HG03520 (cell line): ENCODE measurements at regions not wholly inside any gene's neighbourhood (a gene's known extent, or its start where the extent isn't known, plus 50 kb on each side); places are given as distances from the start of the nearest gene placed in this dataset.

Source experiments
- ATAC-seq: cut with Tn5 transposase; IDR thresholded peaks from one replicate; pipeline ENCODE4 v1.9.1; 2021; ENCODE audit warnings: mild to moderate bottlenecking, moderate library complexity; ENCODE audit not compliant: unreplicated experiment

DNA sequence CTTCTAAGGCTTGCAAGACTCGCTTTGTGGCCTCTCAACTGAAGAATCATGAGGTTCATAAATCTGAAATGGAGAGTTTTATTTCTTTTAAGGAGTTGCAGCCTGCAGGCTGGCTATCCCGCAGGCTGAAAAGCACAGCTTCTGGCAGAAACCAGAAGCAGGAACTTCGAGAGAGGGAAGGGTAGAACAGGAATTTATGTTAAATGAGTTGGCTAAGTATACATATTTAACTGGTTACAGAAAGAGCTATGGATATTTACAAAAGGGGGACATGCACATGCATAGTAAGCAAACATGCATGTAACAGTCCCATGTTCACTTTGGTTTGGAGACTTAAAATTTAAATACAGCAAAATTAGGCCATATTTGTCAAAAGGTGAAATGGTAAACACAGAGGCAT, 787.0 kb downstream of the TFAP2A start:
- no peak for ATAC-seq

DNA sequence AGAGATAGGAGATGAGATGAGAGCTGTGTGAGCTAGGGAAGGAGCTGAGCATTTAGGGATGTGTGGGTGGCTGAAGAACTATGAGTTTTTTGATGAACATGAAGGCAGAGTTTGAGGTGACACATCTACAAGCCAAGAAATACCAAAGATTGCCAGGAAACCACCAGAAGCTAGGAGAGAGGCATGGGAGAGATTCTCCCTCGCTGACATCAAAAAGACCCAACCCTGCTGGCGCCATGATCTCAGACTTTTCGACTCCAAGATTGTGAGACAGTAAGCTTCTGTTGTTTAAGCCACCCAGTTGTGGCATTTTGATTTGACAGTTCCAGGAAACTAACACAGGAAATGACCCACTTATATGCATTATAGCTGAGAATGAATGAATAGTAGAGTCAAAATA, 790.9 kb downstream of the TFAP2A start:
- ATAC-seq, result no peak

DNA sequence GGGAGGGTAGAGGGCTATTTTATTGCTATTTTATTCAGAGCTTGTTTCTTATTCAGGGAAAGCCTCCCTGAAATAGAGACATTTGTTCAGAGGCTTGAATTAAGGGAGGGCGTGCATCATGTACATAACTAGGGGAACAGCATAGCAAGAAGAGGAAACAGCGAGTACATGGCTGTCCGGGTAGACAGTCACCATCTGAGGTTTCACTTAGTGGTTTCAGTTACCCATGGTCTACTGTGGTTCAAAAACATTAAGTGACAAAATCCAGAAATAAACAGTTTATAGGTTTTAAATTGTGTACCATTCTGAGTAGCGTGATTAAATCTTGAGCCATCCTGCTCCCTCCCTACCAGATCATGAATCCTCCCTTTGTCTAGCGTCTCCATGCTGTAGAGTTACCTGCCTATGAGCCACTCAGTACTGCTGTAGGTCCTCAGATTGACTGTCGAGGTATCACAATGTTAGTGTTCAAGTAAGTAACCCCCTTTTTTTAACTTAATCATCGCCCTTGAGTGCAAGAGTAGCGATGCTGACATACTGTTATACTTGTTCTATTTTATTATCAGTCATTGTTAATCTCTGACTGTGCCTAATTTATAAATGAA, 791.5 kb downstream of the TFAP2A start:
- ATAC-seq, result no peak

DNA sequence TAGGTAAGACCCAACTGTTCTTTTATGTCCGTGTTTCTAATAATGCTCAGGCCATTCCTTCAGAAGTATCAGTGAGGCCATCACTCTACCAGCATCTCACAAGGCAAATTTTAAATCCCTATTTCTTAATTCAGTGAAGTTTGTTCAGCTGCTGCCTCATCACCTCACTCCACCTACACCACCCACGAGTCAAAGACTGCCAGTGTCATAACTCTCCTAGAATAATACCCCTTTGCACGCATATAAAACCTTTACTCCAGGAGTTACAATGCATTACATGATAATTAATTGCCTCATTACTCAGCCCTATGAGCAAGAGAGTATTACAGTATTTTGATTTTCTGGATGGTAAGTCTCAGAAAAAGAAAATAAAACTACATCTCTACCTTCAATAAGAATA, 793.6 kb downstream of the TFAP2A start:
- no peak for ATAC-seq

DNA sequence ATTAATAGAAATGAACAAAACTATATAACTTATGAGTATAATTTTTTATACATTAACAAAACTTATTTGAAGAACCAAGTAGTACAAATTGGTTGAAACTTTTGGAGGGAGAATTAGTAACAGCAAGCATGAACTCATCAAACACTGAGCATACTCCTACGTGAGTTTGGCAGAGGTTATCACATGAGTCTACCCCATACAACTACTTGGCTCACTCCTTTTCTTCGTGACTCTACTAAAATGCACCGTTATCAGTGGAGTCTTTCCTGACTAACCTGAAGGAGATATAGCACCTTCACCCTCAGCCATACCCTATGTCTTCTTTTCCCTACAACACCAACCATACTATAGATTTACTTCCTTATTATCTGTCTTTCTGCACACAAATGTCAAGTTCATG, 794.2 kb downstream of the TFAP2A start:
- no peak for ATAC-seq

DNA sequence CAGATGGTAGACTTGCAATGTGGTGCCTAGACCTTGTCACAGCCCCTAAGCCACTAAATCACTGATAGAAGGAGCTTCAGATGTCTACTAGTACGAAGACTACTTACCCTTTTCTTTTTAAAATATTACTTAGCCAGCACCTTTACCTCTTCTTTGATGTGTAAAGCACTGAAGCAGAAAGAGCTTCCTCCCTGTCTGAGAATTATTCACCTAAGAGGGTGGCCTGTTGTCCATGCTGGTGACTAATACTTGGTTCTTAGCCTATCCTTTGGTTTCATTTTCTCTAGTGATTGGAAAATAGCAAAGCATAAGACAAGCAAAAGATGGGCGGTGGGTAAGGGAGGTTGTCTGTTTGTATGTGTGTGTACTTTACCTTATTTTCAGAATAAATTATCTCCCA, 794.6 kb downstream of the TFAP2A start:
- ATAC-seq, result no peak

DNA sequence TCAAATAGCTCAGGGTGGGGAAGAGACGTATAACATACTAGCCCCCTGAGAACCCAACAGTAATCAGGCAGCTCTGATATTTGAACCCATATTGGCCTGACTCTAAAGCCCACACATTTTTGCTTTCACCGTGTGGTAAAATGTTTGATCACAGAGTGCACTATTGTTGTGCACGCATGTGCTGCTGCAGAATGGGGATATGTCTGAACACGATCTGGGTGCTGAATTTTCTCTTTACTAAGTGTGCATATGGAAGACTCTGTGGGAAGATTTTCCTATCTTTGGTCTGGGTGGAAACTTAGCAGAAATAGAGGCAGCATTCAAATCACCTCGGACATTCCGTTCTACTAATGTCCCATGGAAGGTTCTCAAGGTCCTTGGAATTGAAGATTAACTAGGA, 800.1 kb downstream of the TFAP2A start:
- ATAC-seq, result no peak

DNA sequence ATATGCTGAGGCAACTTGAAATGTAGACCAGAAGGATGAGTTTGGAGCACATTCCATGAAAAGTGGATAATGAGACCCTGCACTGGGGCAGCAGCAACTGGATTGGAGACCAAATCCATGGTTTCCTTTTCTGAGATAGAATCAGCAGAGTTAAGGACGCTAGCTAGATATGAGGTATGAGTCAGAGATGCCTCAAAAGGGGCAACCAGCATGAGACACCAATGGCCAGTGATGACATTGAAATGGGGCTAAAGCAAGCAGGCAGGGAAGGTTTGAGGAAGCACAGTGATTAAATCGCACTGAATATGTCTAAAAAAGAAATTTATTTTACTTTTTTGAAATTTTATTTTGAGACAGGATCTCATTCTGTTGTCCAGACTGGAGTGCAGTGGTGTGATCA, 802.4 kb downstream of the TFAP2A start:
- ATAC-seq, result no peak

DNA sequence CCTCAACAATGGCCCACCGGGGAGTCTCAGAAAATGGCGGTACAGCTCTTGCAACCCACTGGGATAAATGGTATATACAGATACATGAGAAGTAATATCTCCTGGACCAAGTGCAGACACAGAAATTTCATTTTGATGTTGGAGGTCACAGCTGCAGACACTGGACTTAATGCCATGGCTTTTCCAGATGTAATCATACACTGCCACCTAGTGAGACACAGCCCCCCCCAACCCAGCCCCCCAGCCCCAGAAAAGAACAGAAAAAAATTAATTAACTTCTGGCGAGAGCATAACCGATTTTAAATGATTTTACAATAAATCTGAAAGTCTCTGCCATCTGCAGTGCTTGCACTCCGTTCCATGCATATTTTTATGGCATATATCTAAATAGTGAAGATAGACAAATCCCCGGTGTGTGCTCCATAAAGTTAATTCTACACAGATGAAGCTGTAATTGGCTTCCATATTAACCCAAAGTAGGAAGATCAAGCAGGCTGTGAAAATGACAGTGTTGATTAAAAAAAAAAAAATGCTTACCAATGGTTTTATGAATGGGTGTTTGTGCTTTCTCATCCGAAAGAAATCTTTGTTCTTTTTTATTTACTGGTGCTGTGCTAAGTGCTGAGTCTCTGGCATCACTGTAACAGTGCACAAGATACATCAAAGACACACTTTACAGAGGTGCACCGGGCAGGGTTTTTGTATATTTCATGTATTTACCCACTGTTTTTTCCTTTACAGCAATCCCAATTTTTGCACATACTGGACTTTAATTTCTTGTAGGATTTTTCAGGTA, 804.1 kb downstream of the TFAP2A start:
- ATAC-seq, result no peak

DNA sequence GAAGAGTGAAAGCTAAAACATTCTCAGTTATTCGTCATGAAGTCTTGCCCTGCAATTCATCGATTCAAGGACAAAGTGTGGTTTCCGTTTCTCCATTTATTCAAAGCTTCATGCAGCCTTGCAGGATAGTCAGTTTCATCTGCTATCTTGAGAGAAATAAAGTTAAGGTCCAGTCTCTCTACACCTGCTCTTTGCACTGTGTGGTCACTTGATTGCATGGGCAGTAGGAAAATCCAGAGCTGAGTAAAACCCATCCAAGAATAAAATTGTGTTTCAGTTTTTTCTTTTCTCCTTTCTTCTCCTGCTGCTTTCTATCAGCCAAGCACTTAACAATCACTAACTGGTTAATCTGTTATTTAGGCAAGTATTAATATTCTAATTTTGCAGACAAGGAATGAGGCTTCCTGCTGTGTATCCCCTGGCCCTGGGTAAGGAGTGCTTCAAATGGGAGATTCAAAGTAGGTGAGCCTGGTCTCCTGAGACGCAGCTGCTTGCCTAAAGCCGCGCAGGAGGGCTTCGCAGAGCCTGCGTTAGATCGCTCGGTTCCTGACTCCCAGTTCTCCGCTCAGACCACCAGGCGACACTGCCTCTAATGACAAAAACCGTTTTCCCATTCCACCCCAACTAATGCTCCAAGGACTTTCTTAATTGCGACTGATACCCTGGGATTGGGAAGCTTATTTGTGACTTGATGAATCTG, 808.3 kb downstream of the TFAP2A start:
- no peak for ATAC-seq

DNA sequence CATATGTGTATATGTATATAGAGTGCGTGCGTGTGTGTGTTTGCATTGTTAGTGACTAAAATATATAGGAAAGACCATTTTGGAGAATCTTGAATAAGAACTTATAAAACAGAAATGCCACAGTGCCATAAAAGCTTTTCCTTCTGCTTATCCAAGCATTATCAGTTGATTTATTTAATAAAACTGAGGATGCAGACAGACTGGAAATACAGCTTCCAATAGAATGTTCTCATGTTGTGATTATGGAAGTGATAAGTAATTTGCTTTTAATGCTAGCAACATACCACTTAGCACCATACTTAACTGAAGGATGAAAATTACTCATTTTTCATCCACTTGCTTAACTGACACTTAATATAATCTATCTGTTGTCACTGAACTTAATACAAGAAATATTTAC, 820.1 kb downstream of the TFAP2A start:
- no peak for ATAC-seq

DNA sequence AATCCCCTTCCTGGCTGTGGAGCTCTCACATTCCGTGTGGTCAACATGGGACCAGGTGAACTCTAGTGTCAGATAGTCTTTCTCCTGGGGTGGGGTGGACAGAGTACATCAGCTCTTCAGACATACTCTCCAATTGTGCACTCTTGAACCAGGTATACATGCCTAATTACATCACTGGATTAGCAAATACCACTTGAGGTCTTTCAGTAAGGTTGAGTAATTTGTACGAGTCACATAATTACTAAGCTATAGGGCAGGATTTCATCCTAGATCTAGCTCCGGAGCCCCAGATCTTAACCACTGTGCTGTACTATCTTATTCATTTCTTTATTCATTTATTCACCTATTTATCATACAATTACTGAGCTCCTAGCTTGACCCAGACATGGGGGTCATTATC, 821.3 kb downstream of the TFAP2A start:
- ATAC-seq, result no peak

DNA sequence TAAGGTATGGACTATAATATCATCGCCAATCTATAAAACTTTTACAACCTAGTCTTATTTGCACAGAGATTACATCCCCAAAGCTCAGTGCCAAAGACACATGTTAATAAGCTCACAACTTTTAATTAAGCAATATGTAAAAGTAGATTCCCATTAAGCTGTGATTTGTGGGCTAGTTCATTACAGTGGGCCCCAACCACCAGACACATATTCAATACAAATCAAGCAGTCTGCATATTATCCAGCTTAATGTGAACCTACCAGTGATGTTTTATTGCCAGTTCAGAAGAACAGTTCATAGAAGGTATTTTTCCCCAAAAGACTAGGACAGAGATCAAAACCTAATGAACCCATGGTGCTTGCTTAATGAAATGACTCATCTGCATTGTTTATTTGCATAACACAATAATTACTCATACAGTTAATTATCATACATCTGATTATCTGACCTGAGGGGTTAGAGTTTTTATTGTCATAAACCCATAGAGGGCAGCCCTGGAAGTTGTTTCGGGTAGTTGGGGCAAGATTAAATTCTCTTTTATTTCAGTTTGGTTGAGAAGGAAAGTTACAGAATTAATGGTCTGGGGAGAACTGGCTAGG, 831.0 kb downstream of the TFAP2A start:
- no peak for ATAC-seq

DNA sequence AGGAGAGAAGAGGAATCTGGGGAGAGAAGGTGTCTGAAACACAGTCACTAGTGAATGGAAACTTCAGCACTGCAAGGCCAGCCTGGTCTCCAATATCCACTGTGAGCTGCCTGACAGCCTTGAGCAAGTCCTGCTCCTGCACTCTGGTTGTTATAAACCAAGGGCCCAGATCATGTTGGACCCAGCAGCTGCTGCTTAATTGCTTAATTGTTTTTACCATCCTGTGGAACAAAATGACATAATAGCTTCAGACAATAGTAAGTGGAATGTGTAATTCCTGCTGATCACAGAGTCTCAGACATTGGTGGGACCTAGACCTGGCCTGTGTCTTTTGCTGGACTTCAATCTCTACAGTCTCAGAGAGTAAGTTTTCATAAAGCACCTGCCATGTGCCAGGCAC, 833.7 kb downstream of the TFAP2A start:
- no peak for ATAC-seq

DNA sequence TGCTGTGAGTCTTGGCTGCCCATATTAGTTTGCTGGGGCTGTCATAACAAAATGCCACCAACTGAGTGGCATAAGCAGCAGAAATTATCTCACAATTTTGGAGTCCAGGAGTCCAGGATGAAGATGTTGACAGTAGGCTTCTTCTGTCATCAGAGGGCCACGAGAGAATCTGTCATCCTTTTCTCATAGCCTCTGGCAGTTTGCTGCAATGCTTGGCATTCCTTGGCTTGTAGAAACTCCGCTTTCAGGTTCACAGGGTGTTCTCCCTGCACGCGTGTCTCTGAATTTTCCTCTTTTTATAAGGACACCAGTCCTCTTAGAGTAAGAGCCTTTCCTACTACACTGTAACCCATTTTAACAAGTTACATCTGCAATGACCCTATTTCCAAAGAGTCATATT, 838.4 kb downstream of the TFAP2A start:
- ATAC-seq, result no peak

DNA sequence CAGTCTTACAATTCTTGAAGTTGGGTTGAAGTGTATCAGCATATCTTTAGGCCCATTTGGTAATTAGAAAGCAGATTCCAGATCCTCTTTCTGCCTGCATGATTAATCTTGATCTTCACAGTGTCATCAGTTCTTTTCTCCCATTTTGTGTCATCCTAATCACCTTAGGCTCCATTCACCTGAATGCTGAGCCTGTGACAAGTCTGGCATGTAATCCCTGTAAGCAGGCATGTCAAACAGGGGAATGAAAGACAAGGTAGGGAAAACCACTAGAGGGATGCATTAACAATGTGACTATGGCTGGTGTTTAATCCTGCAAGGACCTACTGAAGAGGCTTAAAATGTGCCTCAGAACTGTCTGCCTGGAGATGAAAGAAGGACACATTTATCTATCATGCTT, 848.8 kb downstream of the TFAP2A start:
- ATAC-seq, result no peak

DNA sequence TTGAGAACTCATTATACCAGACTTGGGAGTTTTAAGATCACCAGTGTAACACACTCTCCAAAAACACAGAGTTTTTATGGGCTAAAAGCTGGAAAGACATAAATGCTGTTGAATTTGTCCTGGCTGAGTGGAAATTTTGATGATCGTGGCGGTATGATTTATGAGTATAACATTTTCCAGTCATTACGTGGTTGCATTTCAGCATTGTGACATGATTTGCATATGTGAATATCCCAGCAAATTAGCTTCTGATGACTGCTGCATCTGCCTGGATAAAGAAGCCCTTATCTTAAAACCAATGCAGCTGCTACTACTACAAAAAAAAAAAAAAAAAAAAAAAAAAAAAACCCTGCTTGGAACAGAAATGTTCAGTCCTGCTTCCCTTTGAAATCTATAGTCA, 850.9 kb downstream of the TFAP2A start:
- no peak for ATAC-seq

DNA sequence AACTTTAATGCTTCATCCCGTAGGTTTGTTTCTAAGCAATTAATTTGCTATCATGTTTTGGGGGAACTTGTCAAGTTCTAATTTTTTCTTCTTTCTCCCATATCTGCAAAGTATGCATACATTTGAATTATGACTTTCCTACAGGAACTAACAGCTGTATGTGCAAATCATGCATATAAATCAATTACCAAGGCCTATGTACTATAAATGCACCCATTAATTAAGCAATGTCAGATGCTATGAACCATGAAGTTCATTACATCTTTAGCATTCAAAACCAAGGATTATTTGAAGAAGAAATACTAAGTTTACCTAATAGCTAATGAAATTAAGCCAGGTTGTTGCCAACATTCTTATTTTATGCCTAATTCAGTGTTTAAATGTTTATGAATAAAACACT, 851.3 kb downstream of the TFAP2A start:
- no peak for ATAC-seq

DNA sequence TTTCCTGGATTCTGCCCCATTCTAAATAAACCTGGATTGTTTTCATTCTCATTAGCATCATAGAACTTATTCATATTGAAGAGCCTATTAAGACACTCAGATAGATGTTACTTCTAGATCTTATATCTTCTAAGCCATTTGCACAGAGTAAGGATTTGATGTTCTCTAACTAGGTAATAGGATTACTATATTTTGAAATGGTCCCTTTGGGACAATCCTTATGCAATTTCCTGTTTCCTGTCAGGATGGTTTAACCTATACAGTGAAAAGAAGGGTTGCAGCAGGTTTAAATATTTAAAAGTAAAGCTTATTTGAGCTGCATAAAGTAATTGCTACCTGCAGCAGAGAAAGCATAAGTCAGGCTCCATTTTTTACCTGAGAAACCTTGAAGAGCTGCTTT, 860.1 kb downstream of the TFAP2A start:
- ATAC-seq, result no peak

DNA sequence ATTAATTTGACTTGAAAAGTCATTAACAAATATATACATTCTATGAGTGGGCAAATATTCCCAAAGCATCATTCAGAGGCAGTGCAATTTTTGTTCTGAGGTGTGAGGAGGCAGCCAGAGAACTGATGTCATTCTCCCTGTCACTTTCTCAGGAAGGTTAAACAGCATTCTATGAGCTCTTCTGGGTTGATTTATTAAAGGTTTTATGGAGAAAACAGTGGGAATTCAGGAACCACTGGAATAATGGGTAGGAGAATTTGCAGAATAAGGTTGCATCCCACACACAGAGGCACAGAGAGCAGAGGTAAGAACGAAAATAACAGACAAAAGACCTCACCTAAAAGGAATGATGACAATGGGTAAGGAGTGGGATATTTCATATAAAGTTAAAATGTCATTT, 860.6 kb downstream of the TFAP2A start:
- ATAC-seq, result no peak

DNA sequence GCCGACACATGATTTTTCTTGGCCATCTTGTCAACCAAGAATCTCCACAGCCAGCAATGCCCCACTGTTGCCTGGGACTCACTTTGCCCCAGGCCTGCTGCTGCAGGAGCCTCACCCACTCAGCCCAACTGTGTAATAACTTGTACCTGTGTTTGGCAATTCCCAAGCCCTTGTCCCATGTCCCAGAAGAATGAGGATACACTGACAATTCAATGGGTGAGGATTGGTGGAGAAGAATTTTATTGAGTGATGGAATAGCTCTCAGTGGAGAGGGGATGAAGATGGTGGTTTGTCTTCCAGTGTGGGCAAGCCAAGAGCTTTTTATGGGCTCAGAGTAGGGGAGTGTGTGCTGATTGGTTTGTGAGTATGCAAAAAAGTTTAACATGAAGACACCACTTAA, 861.9 kb downstream of the TFAP2A start:
- no peak for ATAC-seq

DNA sequence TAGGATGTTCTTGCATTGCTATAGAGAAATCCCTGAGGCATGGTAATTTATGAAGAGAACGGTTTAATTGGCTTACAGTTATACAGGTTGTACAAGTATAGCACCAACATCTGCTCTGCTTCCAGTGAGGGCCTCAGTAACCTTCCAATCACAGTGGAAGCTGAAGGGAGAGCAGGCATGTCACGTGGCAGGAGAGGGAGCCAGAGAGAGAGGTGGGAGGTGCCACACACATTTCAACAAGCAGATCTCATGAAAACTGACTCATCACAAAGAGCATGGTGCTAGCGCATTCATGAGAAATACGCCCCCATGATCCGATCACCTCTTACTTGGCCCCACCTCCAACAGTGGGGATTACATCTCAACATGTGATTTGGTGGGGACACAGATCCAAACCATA, 871.2 kb downstream of the TFAP2A start:
- no peak for ATAC-seq
